ENCODE measurements at regions not wholly inside any gene's neighbourhood (a gene's known extent, or its start where the extent isn't known, plus 50 kb on each side); places are given as distances from the start of the nearest gene placed in this dataset.

DNA sequence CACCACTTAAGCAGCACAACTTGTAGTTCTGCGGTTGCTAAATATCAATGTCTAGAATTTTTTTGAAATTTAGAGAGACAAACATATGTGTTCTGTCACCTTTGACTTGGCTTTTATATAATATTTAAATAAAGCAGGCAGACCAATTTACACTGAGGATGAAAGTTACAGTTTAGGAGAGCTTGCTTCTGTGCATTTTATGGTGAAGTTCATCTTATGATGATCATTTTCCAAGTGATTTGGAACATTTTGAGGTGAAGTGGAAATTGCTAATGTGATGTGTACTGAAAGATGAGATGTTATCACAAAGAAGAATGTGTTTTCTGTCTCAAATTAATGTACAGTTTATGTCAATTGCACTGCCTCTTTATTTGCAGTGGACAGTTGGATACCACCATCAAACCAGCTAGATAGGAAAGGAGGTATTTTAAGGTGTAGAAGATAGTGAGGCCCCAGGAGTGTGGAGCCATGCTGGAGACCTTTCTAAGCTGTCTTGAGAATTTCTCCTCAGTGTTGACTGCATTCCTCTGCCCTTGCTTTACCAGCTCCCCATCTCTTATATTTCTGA is 461.9 kb downstream of the UTRN start:
- no peak overlapping the region for H3K4me3 ChIP-seq (ENCODE audit: low read depth, low read length)
- TF ChIP-seq, protein P1, sequence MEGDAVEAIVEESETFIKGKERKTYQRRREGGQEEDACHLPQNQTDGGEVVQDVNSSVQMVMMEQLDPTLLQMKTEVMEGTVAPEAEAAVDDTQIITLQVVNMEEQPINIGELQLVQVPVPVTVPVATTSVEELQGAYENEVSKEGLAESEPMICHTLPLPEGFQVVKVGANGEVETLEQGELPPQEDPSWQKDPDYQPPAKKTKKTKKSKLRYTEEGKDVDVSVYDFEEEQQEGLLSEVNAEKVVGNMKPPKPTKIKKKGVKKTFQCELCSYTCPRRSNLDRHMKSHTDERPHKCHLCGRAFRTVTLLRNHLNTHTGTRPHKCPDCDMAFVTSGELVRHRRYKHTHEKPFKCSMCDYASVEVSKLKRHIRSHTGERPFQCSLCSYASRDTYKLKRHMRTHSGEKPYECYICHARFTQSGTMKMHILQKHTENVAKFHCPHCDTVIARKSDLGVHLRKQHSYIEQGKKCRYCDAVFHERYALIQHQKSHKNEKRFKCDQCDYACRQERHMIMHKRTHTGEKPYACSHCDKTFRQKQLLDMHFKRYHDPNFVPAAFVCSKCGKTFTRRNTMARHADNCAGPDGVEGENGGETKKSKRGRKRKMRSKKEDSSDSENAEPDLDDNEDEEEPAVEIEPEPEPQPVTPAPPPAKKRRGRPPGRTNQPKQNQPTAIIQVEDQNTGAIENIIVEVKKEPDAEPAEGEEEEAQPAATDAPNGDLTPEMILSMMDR (IDR thresholded peaks at IDR 0.05; ENCODE audit: borderline replicate concordance, insufficient read depth, low read depth, low read length), result no peak

DNA sequence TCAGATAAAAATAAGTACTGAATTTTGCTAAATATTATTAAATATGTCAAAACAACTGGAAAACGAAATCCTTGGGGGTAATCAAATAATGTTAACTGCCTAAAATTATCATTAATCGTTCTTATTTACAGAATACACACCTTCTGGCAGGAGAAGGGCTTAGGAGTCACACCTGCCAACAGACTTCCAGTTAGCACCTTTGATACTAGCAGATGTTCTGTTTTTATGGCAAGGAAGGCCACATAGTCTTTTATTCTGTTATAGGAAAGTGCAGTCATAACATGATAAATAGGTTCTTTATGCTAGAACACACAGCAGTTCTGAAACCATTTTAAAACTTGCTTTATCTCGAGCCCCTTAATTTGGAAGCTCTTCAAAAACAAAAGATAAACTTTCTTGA is 464.1 kb downstream of the UTRN start:
- TF ChIP-seq, protein P1 (IDR thresholded peaks at IDR 0.05; ENCODE audit: borderline replicate concordance, insufficient read depth, low read depth, low read length), result no peak
- no peak overlapping the region for H3K4me3 ChIP-seq (ENCODE audit: low read depth, low read length)

GRCh38 chr6:144753023-144753705 is 468.0 kb downstream of the UTRN start:
- TF ChIP-seq, protein P1 (IDR thresholded peaks at IDR 0.05; ENCODE audit: borderline replicate concordance, insufficient read depth, low read depth, low read length), result no peak

DNA sequence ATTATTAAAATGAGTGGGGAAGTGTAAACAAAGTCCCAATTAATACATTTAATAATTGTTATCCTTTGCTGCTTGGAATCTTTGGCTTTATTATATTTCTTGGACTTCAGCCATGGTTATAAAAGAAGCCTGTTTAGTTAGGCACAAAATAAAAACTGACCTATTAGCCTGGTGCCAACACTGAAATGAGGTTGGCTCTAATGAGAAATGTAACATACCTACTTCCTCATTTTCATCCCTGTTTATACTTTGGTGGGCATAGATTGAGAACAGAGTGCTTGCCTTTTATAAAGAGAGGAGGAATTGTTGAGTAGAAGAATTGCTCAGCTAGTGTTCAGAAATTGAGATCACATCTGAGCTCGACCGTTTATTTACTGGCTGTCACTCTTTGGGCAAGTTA is 471.3 kb downstream of the UTRN start:
- H3K4me3 ChIP-seq (ENCODE audit: low read depth, low read length), result no peak overlapping the region
- TF ChIP-seq, protein P1 (IDR thresholded peaks at IDR 0.05; ENCODE audit: borderline replicate concordance, insufficient read depth, low read depth, low read length), result no peak

More at GRCh38 chr6:144753023-144753705, 468.0 kb downstream of the UTRN start:
- no peak overlapping the region for H3K4me3 ChIP-seq (ENCODE audit: low read depth, low read length)

GRCh38 chr6:144757299-144757698 is 472.2 kb downstream of the UTRN start:
- no peak overlapping the region for H3K4me3 ChIP-seq (ENCODE audit: low read depth, low read length)
- TF ChIP-seq, protein P1 (IDR thresholded peaks at IDR 0.05; ENCODE audit: borderline replicate concordance, insufficient read depth, low read depth, low read length), result no peak

- no peak overlapping the region for H3K4me3 ChIP-seq (ENCODE audit: low read depth, low read length)
- TF ChIP-seq, protein P1 (IDR thresholded peaks at IDR 0.05; ENCODE audit: borderline replicate concordance, insufficient read depth, low read depth, low read length), result no peak
Measured at GRCh38 chr6:144757730-144758129, 472.6 kb downstream of the UTRN start.

- no peak overlapping the region for H3K4me3 ChIP-seq (ENCODE audit: low read depth, low read length)
- TF ChIP-seq, protein P1 (IDR thresholded peaks at IDR 0.05; ENCODE audit: borderline replicate concordance, insufficient read depth, low read depth, low read length), result no peak
Measured at GRCh38 chr6:144758602-144759001, 473.5 kb downstream of the UTRN start.
